IMR-90 (cell line): ENCODE measurements at regions not wholly inside any gene's neighbourhood (a gene's known extent, or its start where the extent isn't known, plus 50 kb on each side); places are given as distances from the start of the nearest gene placed in this dataset.

Experiments
- ATAC-seq: fragments of 200-7000 bp; cut with Tn5 transposase; 2 replicates; pipeline ENCODE4 v1.9.1; 2020; ENCODE audit warnings: low read depth, mild to moderate bottlenecking, moderate library complexity
- BruUV-seq: library from RNA; stranded (reverse); fragments of 400-500 nt; replicated peaks from 2 replicates; lab custom pipeline; 2021; lab: Mats Ljungman, UMichigan
- CTCF ChIA-PET: fragments of 300-600 bp; formaldehyde crosslinking; extraction: SDS; loops from one replicate; lab custom pipeline; 2021; ENCODE audit warnings: antibody characterized with exemption; lab: Yijun Ruan, JAX
- POLR2A ChIA-PET: fragments of 300-600 bp; sonication (Branson Sonifier 250); formaldehyde crosslinking; loops from one replicate; lab custom pipeline; 2022; ENCODE audit warnings: antibody characterized with exemption; ENCODE audit not compliant: unreplicated experiment; lab: Charles Lee
- DNase-seq: peaks from one replicate; pipeline ENCODE4 v3.0.0; 2013
- H2AFZ ChIP-seq: replicated peaks from 2 replicates; pipeline ENCODE3; 2013; ENCODE audit warnings: low read length, mild to moderate bottlenecking; ENCODE audit not compliant: poor library complexity
- H2AK5ac ChIP-seq: 2 replicates; pipeline ENCODE4 v1.6.1; 2013; ENCODE audit warnings: low read depth, low read length, inconsistent platforms
- H2AK9ac ChIP-seq: replicated peaks from 2 replicates; pipeline ENCODE3; 2013; ENCODE audit warnings: mild to moderate bottlenecking, low read depth, low read length, moderate library complexity; ENCODE audit not compliant: poor library complexity
- H2BK120ac ChIP-seq: 2 replicates; pipeline ENCODE4 v1.6.1; 2013; ENCODE audit warnings: low read depth, low read length, inconsistent platforms
- H2BK15ac ChIP-seq: 3 replicates; pipeline ENCODE4 v1.6.1; 2013; ENCODE audit warnings: low read depth, low read length, inconsistent platforms
- H2BK20ac ChIP-seq: 2 replicates; pipeline ENCODE4 v1.6.1; 2013; ENCODE audit warnings: low read depth, mild to moderate bottlenecking, inconsistent platforms, low read length, moderate library complexity
- H2BK5ac ChIP-seq: 2 replicates; pipeline ENCODE4 v1.6.1; 2013; ENCODE audit warnings: mild to moderate bottlenecking, low read depth, low read length, inconsistent platforms; ENCODE audit not compliant: poor library complexity, severe bottlenecking
- H3K14ac ChIP-seq: replicated peaks from 2 replicates; pipeline ENCODE4 v1.6.1; 2013; ENCODE audit warnings: low read depth, low read length, inconsistent platforms
- H3K18ac ChIP-seq: 2 replicates; pipeline ENCODE4 v1.6.1; 2013; ENCODE audit warnings: low read depth, low read length, control low read depth
- H3K23ac ChIP-seq: 2 replicates; pipeline ENCODE4 v1.6.1; 2013; ENCODE audit warnings: low read depth, low read length, inconsistent platforms
- H3K27ac ChIP-seq: 2 replicates; pipeline ENCODE4 v1.5.1; 2013; ENCODE audit warnings: mild to moderate bottlenecking, control low read depth, low read length; ENCODE audit not compliant: insufficient read depth
- H3K27me3 ChIP-seq: 2 replicates; pipeline ENCODE4 v1.6.1; 2013; ENCODE audit warnings: low read length; ENCODE audit not compliant: control insufficient read depth, insufficient read depth
- H3K36me3 ChIP-seq: 2 replicates; pipeline ENCODE4 v1.6.1; 2013; ENCODE audit warnings: low read length, mixed read lengths; ENCODE audit not compliant: control insufficient read depth, insufficient read depth
- H3K4ac ChIP-seq: 2 replicates; pipeline ENCODE4 v1.6.1; 2013; ENCODE audit warnings: low read depth, low read length, inconsistent platforms
- H3K4me1 ChIP-seq: 2 replicates; pipeline ENCODE4 v1.6.1; 2013; ENCODE audit warnings: low read length, mixed read lengths; ENCODE audit not compliant: control insufficient read depth, insufficient read depth
- H3K4me2 ChIP-seq: 2 replicates; pipeline ENCODE4 v1.6.1; 2013; ENCODE audit warnings: low read depth, mild to moderate bottlenecking, control low read depth, low read length, moderate library complexity
- H3K4me3 ChIP-seq: 2 replicates; pipeline ENCODE4 v1.5.1; 2013; ENCODE audit warnings: low read depth, mild to moderate bottlenecking, control low read depth, low read length, moderate library complexity; ENCODE audit not compliant: insufficient read depth
- H3K56ac ChIP-seq: 2 replicates; pipeline ENCODE4 v1.6.1; 2013; ENCODE audit warnings: low read length, inconsistent platforms; ENCODE audit not compliant: insufficient read depth; ENCODE audit errors: extremely low read depth
- H3K79me1 ChIP-seq, 2 experiments: 2 replicates each; pipeline ENCODE4 v1.6.1; 2013; ENCODE audit warnings: low read length in 2 of 2, inconsistent platforms in 1 of 2, low read depth in 1 of 2
- H3K9ac ChIP-seq: 2 replicates; pipeline ENCODE4 v1.6.1; 2013; ENCODE audit warnings: low read depth, low read length, control low read depth
- H3K9me1 ChIP-seq: 2 replicates; pipeline ENCODE4 v1.6.1; 2013; ENCODE audit warnings: low read length, inconsistent platforms; ENCODE audit not compliant: insufficient read depth
- H3K9me3 ChIP-seq: 2 replicates; pipeline ENCODE4 v1.6.1; 2013; ENCODE audit warnings: low read length; ENCODE audit not compliant: control insufficient read depth, insufficient read depth
- H4K20me1 ChIP-seq: 2 replicates; pipeline ENCODE4 v1.6.1; 2013; ENCODE audit warnings: low read length, inconsistent platforms; ENCODE audit not compliant: insufficient read depth
- H4K5ac ChIP-seq: 2 replicates; pipeline ENCODE4 v1.6.1; 2013; ENCODE audit warnings: mild to moderate bottlenecking, low read depth, low read length, control low read depth
- H4K8ac ChIP-seq, 2 experiments: 2 replicates each; pipeline ENCODE4 v1.6.1; 2013; ENCODE audit warnings: low read depth in 2 of 2, low read length in 2 of 2, control low read depth in 1 of 2, inconsistent platforms in 1 of 2
- H4K91ac ChIP-seq: 2 replicates; pipeline ENCODE4 v1.6.1; 2013; ENCODE audit warnings: low read depth, low read length, inconsistent platforms; ENCODE audit not compliant: insufficient read depth
- CHD1 ChIP-seq: IDR thresholded peaks from 2 replicates; pipeline ENCODE4 v1.6.1; 2012; ENCODE audit warnings: low read depth, low read length, improper control_type of control experiment
- MAFK ChIP-seq: IDR thresholded peaks from 2 replicates; pipeline ENCODE4 v1.6.1; 2012; ENCODE audit warnings: low read depth, low read length, improper control_type of control experiment
- SMC3 ChIP-seq: fragments of 150-350 bp; IDR thresholded peaks from 2 replicates; pipeline ENCODE4 v1.6.1; 2016; ENCODE audit warnings: low read depth, mild to moderate bottlenecking, antibody characterized with exemption, low read length, moderate library complexity
- WGBS, 2 experiments: methylation state at CpG; one replicate each; pipeline versions ENCODE4 v1.1.5 to v1.1.7; 2013; ENCODE audit warnings: missing lambda C conversion rate in 2 of 2; ENCODE audit not compliant: insufficient read length in 1 of 2; ENCODE audit errors: extremely low coverage in 2 of 2; 5-methylcytosine and 5-hydroxymethylcytosine counted together
- dilution Hi-C: fragments of 300-500 bp; cut with HindIII; formaldehyde crosslinking; loops from one replicate; pipeline ENCODE4 v1.14.3; 2018; ENCODE audit warnings: low sequenced_read_pairs; ENCODE audit not compliant: unreplicated experiment
- in situ Hi-C: fragments of 300-500 bp; cut with MboI; formaldehyde crosslinking; loops from 3 replicates; pipeline ENCODE4 v1.14.3; 2019; ENCODE audit warnings: low sequenced_read_pairs, inconsistent platforms, mixed read lengths
- intact Hi-C: fragments of 100-400 bp; cut with micrococcal nuclease; formaldehyde crosslinking; loops from 2 replicates; pipeline ENCODE4 v1.10.0; 2022

DNA sequence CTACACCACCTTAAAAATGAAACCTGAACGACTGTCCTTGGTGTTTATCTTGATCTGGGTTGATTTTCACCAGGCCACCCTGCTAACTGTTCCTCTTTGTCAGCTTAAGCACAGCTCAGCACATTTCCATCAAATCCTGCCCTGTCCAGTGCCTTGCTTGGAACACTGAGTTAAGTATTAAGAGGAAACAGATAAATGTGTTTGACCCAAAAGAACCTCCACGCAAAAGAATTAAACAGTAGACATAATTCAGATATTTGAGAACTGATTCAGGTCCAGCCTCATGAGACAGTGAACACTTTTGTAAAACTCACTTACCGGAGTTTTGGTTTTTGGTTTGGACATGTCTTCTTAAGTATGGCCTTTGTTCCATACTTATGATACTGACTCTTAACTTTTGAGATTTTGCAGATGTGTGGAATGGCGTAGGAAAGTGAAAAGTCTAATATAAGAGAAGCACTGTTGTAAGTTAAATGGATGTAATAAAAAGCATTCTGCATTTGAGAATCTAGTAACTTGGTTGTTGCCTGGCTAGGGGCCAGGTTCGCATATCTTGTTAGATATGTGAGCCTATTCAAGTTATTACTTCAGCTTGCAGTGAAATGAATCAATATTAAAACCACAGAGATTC is 88.9 kb upstream of the SERPINE2 start:
- in situ Hi-C loops, result no loop called here
- peak; percentile 69 for DNase-seq
- Histone ChIP-seq H3K9ac (no peak overlapping the region), H3K4me3 (no peak overlapping the region), H2AK9ac (no peak overlapping the region), H3K56ac (no peak overlapping the region; the same call in 1 of the 2 replicates), H2AK5ac (peak overlapping the region; percentile 4; the same call in 1 of the 2 replicates), H4K5ac (peak overlapping the region; percentile 0), H2BK120ac (peak overlapping the region; percentile 62), H4K8ac (peak overlapping the region; percentile 35 to 53; a peak in 3 of 4 replicates), H4K91ac (0 out of 2 replicates have a peak overlapping the region, but pooled peaks have one; percentile 10), H3K4me1 (peaks cover 9% of the 10 kb centered on the region), H3K9me3 (no peaks in the 10 kb centered on the region), H3K36me3 (no peaks in the 10 kb centered on the region), H3K4me2 (peak overlapping the region; percentile 0; the same call in 1 of the 2 replicates), H3K4ac (peak overlapping the region; percentile 73), H3K14ac (peak overlapping the region; percentile 21), H2AFZ (peak overlapping the region; percentile 52), H2BK15ac (peak overlapping the region; percentile 92; the same call in 2 of the 3 replicates), H3K79me1 (no peaks in the 10 kb centered on the region), H2BK20ac (peak overlapping the region; percentile 41), H3K27ac (peak overlapping the region; percentile 81; the same call in 1 of the 2 replicates), H3K27me3 (no peaks in the 10 kb centered on the region), H3K18ac (peak overlapping the region; percentile 66), H3K9me1 (peaks cover 8% of the 10 kb centered on the region), H3K23ac (peak overlapping the region; percentile 40), H4K20me1 (no peaks in the 10 kb centered on the region), H2BK5ac (peak overlapping the region; percentile 17)
- intact Hi-C loops, result no loop called here
- BruUV-seq, result no TSS peak
- ChIA-PET POLR2A (no interaction called here), CTCF (no interaction called here)
- dilution Hi-C loops, result no loop called here
- no CpG with 5 or more reads among the region's 5 CpGs for WGBS, 2 experiments
- TF ChIP-seq MAFK (peak; percentile 35; the same call in 1 of the 2 replicates), SMC3 (no peak), CHD1 (no peak)
- peak; percentile 83 for ATAC-seq
